DOHH2 (cell line): ENCODE measurements at regions not wholly inside any gene's neighbourhood (a gene's known extent, or its start where the extent isn't known, plus 50 kb on each side); places are given as distances from the start of the nearest gene placed in this dataset.

Source experiments
- H3F3A ChIP-seq: fragments of 200-600 bp; sonication (generic), shearing (Covaris generic); 2 replicates; pipeline ENCODE4 v1.6.0; 2016; ENCODE audit warnings: antibody characterized with exemption, mild to moderate bottlenecking; ENCODE audit not compliant: control insufficient read depth, insufficient read depth
- H3K27ac ChIP-seq: fragments of 200-600 bp; sonication (generic); 2 replicates; pipeline ENCODE4 v1.5.1; 2014; ENCODE audit warnings: low read depth, mild to moderate bottlenecking, low read length, moderate library complexity
- H3K27me3 ChIP-seq: fragments of 200-600 bp; sonication (generic); 2 replicates; pipeline ENCODE4 v1.6.1; 2014; ENCODE audit warnings: mild to moderate bottlenecking, low read length, mixed read lengths; ENCODE audit not compliant: control insufficient read depth
- H3K36me3 ChIP-seq: fragments of 200-600 bp; sonication (generic); 2 replicates; pipeline ENCODE4 v1.6.1; 2014; ENCODE audit warnings: mild to moderate bottlenecking, low read length, moderate library complexity, mixed read lengths; ENCODE audit not compliant: control insufficient read depth
- H3K4me1 ChIP-seq: fragments of 200-600 bp; sonication (generic); 2 replicates; pipeline ENCODE4 v1.6.1; 2014; ENCODE audit warnings: mild to moderate bottlenecking, low read length, mixed read lengths; ENCODE audit not compliant: control insufficient read depth
- H3K4me2 ChIP-seq: fragments of 200-600 bp; sonication (generic); 2 replicates; pipeline ENCODE4 v1.6.0; 2014; ENCODE audit warnings: mild to moderate bottlenecking, low read length, moderate library complexity
- H3K4me3 ChIP-seq: fragments of 200-600 bp; sonication (generic); 2 replicates; pipeline ENCODE4 v1.5.1; 2014; ENCODE audit warnings: mild to moderate bottlenecking, low read length, mixed read lengths
- H3K79me2 ChIP-seq: fragments of 200-600 bp; sonication (generic); 2 replicates; pipeline ENCODE4 v1.6.1; 2014; ENCODE audit warnings: mild to moderate bottlenecking, low read length, mixed read lengths; ENCODE audit not compliant: control insufficient read depth
- H3K9me2 ChIP-seq: fragments of 200-600 bp; sonication (generic); replicated peaks from 2 replicates; pipeline ENCODE4 v1.6.1; 2014; ENCODE audit warnings: mild to moderate bottlenecking, low read length, mixed read lengths; ENCODE audit not compliant: control insufficient read depth
- H3K9me3 ChIP-seq: fragments of 200-600 bp; sonication (generic); 2 replicates; pipeline ENCODE4 v1.6.1; 2014; ENCODE audit warnings: antibody characterized with exemption, low read length, mixed read lengths; ENCODE audit not compliant: control insufficient read depth, insufficient read depth
- H4K20me1 ChIP-seq: fragments of 200-600 bp; sonication (generic); 2 replicates; pipeline ENCODE4 v1.6.0; 2014; ENCODE audit warnings: low read depth, mild to moderate bottlenecking, antibody characterized with exemption, low read length, moderate library complexity; ENCODE audit not compliant: control insufficient read depth, insufficient read depth
- EZH2phosphoT487 ChIP-seq: fragments of 200-600 bp; sonication (generic); IDR thresholded peaks from 2 replicates; pipeline ENCODE4 v1.6.1; 2017; ENCODE audit warnings: borderline replicate concordance, mild to moderate bottlenecking, antibody characterized with exemption, low read length, moderate library complexity, mixed read lengths
- TF ChIP-seq, protein P1 (sequence below): fragments of 200-600 bp; sonication (generic); IDR thresholded peaks from one replicate; pipeline ENCODE4 v1.5.1; 2014; ENCODE audit warnings: antibody characterized with exemption, mild to moderate bottlenecking, low read depth, low read length; ENCODE audit not compliant: poor library complexity, severe bottlenecking

GRCh38 chrX:45775468-45775867, 574.8 kb upstream of the DIPK2B start:
- no peaks in the 10 kb centered on the region for H3K79me2 ChIP-seq
- H3K4me1 ChIP-seq: no peaks in the 10 kb centered on the region

GRCh38 chrX:45774961-45775360, 574.3 kb upstream of the DIPK2B start:
- no peak overlapping the region for H3K4me3 ChIP-seq
- H3K9me3 ChIP-seq: no peaks in the 10 kb centered on the region
- H3K79me2 ChIP-seq: no peaks in the 10 kb centered on the region
- H3K4me1 ChIP-seq: no peaks in the 10 kb centered on the region
- no peaks in the 10 kb centered on the region for H4K20me1 ChIP-seq
- no peaks in the 10 kb centered on the region for H3K9me2 ChIP-seq
- no peaks in the 10 kb centered on the region for H3F3A ChIP-seq
- H3K36me3 ChIP-seq: no peaks in the 10 kb centered on the region
- no peak overlapping the region for H3K4me2 ChIP-seq
- TF ChIP-seq EZH2phosphoT487: no peak
- TF ChIP-seq, protein P1, sequence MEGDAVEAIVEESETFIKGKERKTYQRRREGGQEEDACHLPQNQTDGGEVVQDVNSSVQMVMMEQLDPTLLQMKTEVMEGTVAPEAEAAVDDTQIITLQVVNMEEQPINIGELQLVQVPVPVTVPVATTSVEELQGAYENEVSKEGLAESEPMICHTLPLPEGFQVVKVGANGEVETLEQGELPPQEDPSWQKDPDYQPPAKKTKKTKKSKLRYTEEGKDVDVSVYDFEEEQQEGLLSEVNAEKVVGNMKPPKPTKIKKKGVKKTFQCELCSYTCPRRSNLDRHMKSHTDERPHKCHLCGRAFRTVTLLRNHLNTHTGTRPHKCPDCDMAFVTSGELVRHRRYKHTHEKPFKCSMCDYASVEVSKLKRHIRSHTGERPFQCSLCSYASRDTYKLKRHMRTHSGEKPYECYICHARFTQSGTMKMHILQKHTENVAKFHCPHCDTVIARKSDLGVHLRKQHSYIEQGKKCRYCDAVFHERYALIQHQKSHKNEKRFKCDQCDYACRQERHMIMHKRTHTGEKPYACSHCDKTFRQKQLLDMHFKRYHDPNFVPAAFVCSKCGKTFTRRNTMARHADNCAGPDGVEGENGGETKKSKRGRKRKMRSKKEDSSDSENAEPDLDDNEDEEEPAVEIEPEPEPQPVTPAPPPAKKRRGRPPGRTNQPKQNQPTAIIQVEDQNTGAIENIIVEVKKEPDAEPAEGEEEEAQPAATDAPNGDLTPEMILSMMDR: no peak
- no peak overlapping the region for H3K27ac ChIP-seq
- peaks cover 7% of the 10 kb centered on the region for H3K27me3 ChIP-seq

More at GRCh38 chrX:45775468-45775867, 574.8 kb upstream of the DIPK2B start:
- Histone ChIP-seq H3F3A (no peaks in the 10 kb centered on the region), H3K27me3 (peaks cover 7% of the 10 kb centered on the region), H4K20me1 (no peaks in the 10 kb centered on the region), H3K4me3 (no peak overlapping the region), H3K27ac (no peak overlapping the region), H3K4me2 (no peak overlapping the region), H3K9me2 (no peaks in the 10 kb centered on the region), H3K36me3 (no peaks in the 10 kb centered on the region), H3K9me3 (no peaks in the 10 kb centered on the region)
- TF ChIP-seq EZH2phosphoT487: no peak
- TF ChIP-seq, protein P1: no peak

DNA sequence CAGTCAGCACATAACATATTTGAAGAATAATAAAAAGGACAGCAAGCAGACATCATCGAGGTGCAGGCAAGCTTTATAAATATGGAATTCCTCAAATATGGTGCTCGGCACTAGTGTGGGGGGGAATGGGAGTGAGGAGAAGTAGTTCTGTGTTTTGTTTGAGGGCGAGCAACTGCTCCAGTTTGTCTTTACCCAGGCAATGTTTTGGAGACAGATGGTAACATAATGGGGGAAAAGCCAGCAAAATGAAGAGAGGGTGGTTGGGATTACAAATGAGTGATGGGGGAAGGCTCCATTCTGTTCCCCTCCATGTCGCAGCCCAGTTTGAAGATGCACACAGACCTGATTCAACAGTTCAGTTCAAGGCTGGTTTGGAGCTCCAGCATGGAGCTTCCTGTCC, 572.9 kb upstream of the DIPK2B start:
- no peaks in the 10 kb centered on the region for H4K20me1 ChIP-seq
- H3F3A ChIP-seq: no peaks in the 10 kb centered on the region
- peaks cover 20% of the 10 kb centered on the region for H3K27me3 ChIP-seq
- no peak overlapping the region for H3K4me2 ChIP-seq
- H3K9me3 ChIP-seq: no peaks in the 10 kb centered on the region
- TF ChIP-seq, protein P1: no peak
- no peak overlapping the region for H3K27ac ChIP-seq
- no peak overlapping the region for H3K4me3 ChIP-seq
- no peaks in the 10 kb centered on the region for H3K4me1 ChIP-seq
- no peaks in the 10 kb centered on the region for H3K79me2 ChIP-seq
- no peaks in the 10 kb centered on the region for H3K36me3 ChIP-seq
- no peaks in the 10 kb centered on the region for H3K9me2 ChIP-seq
